ENCODE measurements at regions not wholly inside any gene's neighbourhood (a gene's known extent, or its start where the extent isn't known, plus 50 kb on each side); places are given as distances from the start of the nearest gene placed in this dataset.

DNA sequence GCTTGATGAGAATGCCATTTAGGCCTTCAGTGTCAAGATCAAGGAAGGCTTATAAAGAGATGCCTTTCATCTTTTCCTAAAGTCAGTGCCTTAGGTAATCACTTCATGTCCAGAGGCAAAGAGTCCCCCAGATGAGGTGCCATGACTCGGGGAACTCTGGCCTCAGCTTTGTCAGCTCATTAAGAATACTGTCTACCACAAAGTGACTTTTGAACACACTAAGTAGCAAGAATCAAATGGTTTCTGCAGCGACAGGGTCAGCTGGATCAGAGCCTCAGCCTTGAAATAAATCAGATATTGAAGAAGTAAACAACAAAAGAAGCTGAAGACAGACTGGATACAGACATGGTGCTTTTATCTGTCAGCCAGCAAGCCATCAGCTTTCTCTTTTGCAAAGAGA is 120.1 kb upstream of the SLC39A10 start:
- TF ChIP-seq, protein P1, sequence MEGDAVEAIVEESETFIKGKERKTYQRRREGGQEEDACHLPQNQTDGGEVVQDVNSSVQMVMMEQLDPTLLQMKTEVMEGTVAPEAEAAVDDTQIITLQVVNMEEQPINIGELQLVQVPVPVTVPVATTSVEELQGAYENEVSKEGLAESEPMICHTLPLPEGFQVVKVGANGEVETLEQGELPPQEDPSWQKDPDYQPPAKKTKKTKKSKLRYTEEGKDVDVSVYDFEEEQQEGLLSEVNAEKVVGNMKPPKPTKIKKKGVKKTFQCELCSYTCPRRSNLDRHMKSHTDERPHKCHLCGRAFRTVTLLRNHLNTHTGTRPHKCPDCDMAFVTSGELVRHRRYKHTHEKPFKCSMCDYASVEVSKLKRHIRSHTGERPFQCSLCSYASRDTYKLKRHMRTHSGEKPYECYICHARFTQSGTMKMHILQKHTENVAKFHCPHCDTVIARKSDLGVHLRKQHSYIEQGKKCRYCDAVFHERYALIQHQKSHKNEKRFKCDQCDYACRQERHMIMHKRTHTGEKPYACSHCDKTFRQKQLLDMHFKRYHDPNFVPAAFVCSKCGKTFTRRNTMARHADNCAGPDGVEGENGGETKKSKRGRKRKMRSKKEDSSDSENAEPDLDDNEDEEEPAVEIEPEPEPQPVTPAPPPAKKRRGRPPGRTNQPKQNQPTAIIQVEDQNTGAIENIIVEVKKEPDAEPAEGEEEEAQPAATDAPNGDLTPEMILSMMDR (IDR thresholded peaks at IDR 0.05), result no peak
- TF ChIP-seq POLR2AphosphoS5 (IDR thresholded peaks at IDR 0.05), result no peak

Measured in breast epithelium (tissue), 3 donors.